HCT116 (cell line): ENCODE measurements at regions not wholly inside any gene's neighbourhood (a gene's known extent, or its start where the extent isn't known, plus 50 kb on each side); places are given as distances from the start of the nearest gene placed in this dataset.

Experiments used
- ATAC-seq: fragments of 200-7000 bp; cut with Tn5 transposase; 2 replicates; pipeline ENCODE4 v1.9.1; 2020; ENCODE audit warnings: mild to moderate bottlenecking, moderate library complexity
- BruUV-seq: library from RNA; stranded (reverse); fragments of 400-500 nt; replicated peaks from 2 replicates; lab custom pipeline; 2021; lab: Mats Ljungman, UMichigan
- CTCF ChIA-PET: fragments of 300-600 bp; sonication (Branson Sonifier 250); formaldehyde crosslinking; loops from one replicate; lab custom pipeline; 2021; ENCODE audit warnings: antibody characterized with exemption; lab: Charles Lee
- POLR2A ChIA-PET: fragments of 300-600, 350-600 bp; sonication (Branson Sonifier 250); formaldehyde crosslinking; loops from one replicate; lab custom pipeline; 2021; ENCODE audit warnings: antibody characterized with exemption; lab: Charles Lee
- RAD21 ChIA-PET, 2 experiments: fragments of 300-600 bp; sonication (Branson Sonifier 250); formaldehyde crosslinking; loops; one replicate each; lab custom pipeline; 2023; ENCODE audit warnings: low total read pairs in 2 of 2; ENCODE audit not compliant: uncharacterized antibody in 2 of 2, unreplicated experiment in 2 of 2, low non-redundant PET in 1 of 2; lab: Charles Lee
- DNase-seq: peaks from one replicate; pipeline ENCODE4 v3.0.0-alpha.2; 2010; ENCODE audit warnings: low read depth, low spot score
- H2AFZ ChIP-seq: fragments of 200-600 bp; shearing (Covaris generic), sonication (generic); 2 replicates; pipeline ENCODE4 v1.6.1; 2017; ENCODE audit warnings: low read depth, mixed run types, mixed read lengths, antibody characterized with exemption, low read length; ENCODE audit not compliant: poor library complexity, severe bottlenecking
- H3K27ac ChIP-seq: 2 replicates; pipeline ENCODE4 v1.5.1; 2012; ENCODE audit warnings: low read depth, low read length
- H3K27me3 ChIP-seq: fragments of 200-600 bp; sonication (generic); 2 replicates; pipeline ENCODE4 v1.6.1; 2016; ENCODE audit warnings: mixed run types, low read length, mixed read lengths; ENCODE audit not compliant: insufficient read depth
- H3K36me3 ChIP-seq, 2 experiments: fragments of 200-500 bp in 1 of 2; fragments of 200-600 bp in 1 of 2; sonication (Bioruptor generic) in 1 of 2; sonication (generic) in 1 of 2; 2 replicates each; pipeline versions ENCODE4 v1.5.1 to v1.6.1; 2014 to 2016; ENCODE audit warnings: low read length in 2 of 2, inconsistent platforms in 1 of 2, mixed read lengths in 1 of 2, mixed run types in 1 of 2; ENCODE audit not compliant: insufficient read depth in 2 of 2, control insufficient read depth in 1 of 2
- H3K4me1 ChIP-seq, 2 experiments: fragments of 200-600 bp in 1 of 2; sonication (generic) in 1 of 2; 2 replicates each; pipeline versions ENCODE4 v1.5.1 to v1.6.1; 2012 to 2017; ENCODE audit warnings: low read length in 2 of 2, inconsistent platforms in 1 of 2, mild to moderate bottlenecking in 1 of 2, mixed read lengths in 1 of 2, mixed run types in 1 of 2, moderate library complexity in 1 of 2; ENCODE audit not compliant: insufficient read depth in 2 of 2, control insufficient read depth in 1 of 2
- H3K4me2 ChIP-seq: fragments of 200-600 bp; sonication (generic); 2 replicates; pipeline ENCODE4 v1.6.1; 2017; ENCODE audit warnings: mixed run types, low read length, mixed read lengths
- H3K4me3 ChIP-seq, 2 experiments: fragments of 200-600 bp in 1 of 2; sonication (generic) in 1 of 2; replicated peaks in 1 of 2; 2 replicates each; pipeline ENCODE4 v1.5.1; 2011 to 2016; ENCODE audit warnings: low read length in 2 of 2, control low read depth in 1 of 2, low read depth in 1 of 2, mild to moderate bottlenecking in 1 of 2, mixed read lengths in 1 of 2, mixed run types in 1 of 2
- H3K79me2 ChIP-seq: fragments of 200-600 bp; sonication (generic); 2 replicates; pipeline ENCODE4 v1.6.1; 2017; ENCODE audit warnings: mild to moderate bottlenecking, mixed run types, low read length, moderate library complexity, mixed read lengths; ENCODE audit not compliant: insufficient read depth
- H3K9ac ChIP-seq: fragments of 200-600 bp; sonication (generic); 2 replicates; pipeline ENCODE4 v1.6.1; 2016; ENCODE audit warnings: low read length, mixed read lengths
- H3K9me2 ChIP-seq: fragments of 200-600 bp; sonication (generic), shearing (Covaris generic); 2 replicates; pipeline ENCODE4 v1.6.1; 2017; ENCODE audit warnings: mixed run types, mild to moderate bottlenecking, moderate library complexity; ENCODE audit not compliant: insufficient read depth
- H3K9me3 ChIP-seq, 2 experiments: fragments of 200-500 bp in 1 of 2; fragments of 200-600 bp in 1 of 2; sonication (Bioruptor generic) in 1 of 2; sonication (generic) in 1 of 2; 2 replicates each; pipeline ENCODE4 v1.6.1; 2014 to 2017; ENCODE audit warnings: low read length in 2 of 2, mixed read lengths in 2 of 2, inconsistent platforms in 1 of 2, low read depth in 1 of 2, mild to moderate bottlenecking in 1 of 2, mixed run types in 1 of 2, moderate library complexity in 1 of 2; ENCODE audit not compliant: control insufficient read depth in 1 of 2, insufficient read depth in 1 of 2
- H4K20me1 ChIP-seq: fragments of 200-600 bp; sonication (generic), shearing (Covaris generic); 2 replicates; pipeline ENCODE4 v1.6.1; 2017; ENCODE audit warnings: mixed run types, mild to moderate bottlenecking, moderate library complexity; ENCODE audit not compliant: insufficient read depth
- ATF3 ChIP-seq: IDR thresholded peaks from 2 replicates; pipeline ENCODE4 v1.6.1; 2012
- CBX3 ChIP-seq: IDR thresholded peaks from 2 replicates; pipeline ENCODE4 v1.6.1; 2012; ENCODE audit warnings: low read depth
- CEBPB ChIP-seq: IDR thresholded peaks from 2 replicates; pipeline ENCODE4 v1.6.1; 2012; ENCODE audit warnings: low read depth
- CTCF ChIP-seq, 3 experiments: fragments of 200-600 bp in 1 of 3; sonication (generic) in 1 of 3; IDR thresholded peaks in 2 of 3; conservative IDR thresholded peaks in 1 of 3; 2 replicates each; pipeline ENCODE4 v1.5.1; 2012 to 2017; ENCODE audit warnings: low read depth in 2 of 3, low read length in 2 of 3, antibody characterized with exemption in 1 of 3, borderline replicate concordance in 1 of 3, control low read depth in 1 of 3, mild to moderate bottlenecking in 1 of 3, mixed read lengths in 1 of 3, mixed run types in 1 of 3, moderate library complexity in 1 of 3; ENCODE audit not compliant: insufficient read depth in 1 of 3
- EZH2 ChIP-seq: fragments of 200-600 bp; sonication (generic); IDR thresholded peaks from 2 replicates; pipeline ENCODE4 v1.6.1; 2017; ENCODE audit warnings: antibody characterized with exemption, mixed run types
- EZH2phosphoT487 ChIP-seq: fragments of 200-600 bp; IDR thresholded peaks from 2 replicates; pipeline ENCODE4 v1.6.1; 2018; ENCODE audit warnings: antibody characterized with exemption, borderline replicate concordance
- JUND ChIP-seq: IDR thresholded peaks from 2 replicates; pipeline ENCODE4 v1.6.1; 2012
- POLR2AphosphoS5 ChIP-seq: IDR thresholded peaks from 2 replicates; pipeline ENCODE4 v1.6.1; 2011; ENCODE audit warnings: mild to moderate bottlenecking, low read depth, low read length, moderate library complexity
- RAD21 ChIP-seq: IDR thresholded peaks from 2 replicates; pipeline ENCODE4 v1.6.1; 2012; ENCODE audit warnings: low read depth, mild to moderate bottlenecking
- SP1 ChIP-seq: IDR thresholded peaks from 2 replicates; pipeline ENCODE4 v1.6.1; 2012; ENCODE audit warnings: low read depth
- SRF ChIP-seq: IDR thresholded peaks from 2 replicates; pipeline ENCODE4 v1.6.1; 2012; ENCODE audit warnings: low read depth
- ZBTB33 ChIP-seq: IDR thresholded peaks from 2 replicates; pipeline ENCODE4 v1.6.1; 2011; ENCODE audit warnings: mild to moderate bottlenecking, low read length, moderate library complexity; ENCODE audit not compliant: insufficient replicate concordance; ENCODE audit errors: extremely low read depth
- ZFX ChIP-seq: fragments of 450-650 bp; IDR thresholded peaks from 2 replicates; pipeline ENCODE4 v1.6.1; 2017
- intact Hi-C: fragments of 100-400 bp; cut with micrococcal nuclease; formaldehyde crosslinking; loops from 2 replicates; pipeline ENCODE4 v1.10.0; 2022

- Histone ChIP-seq H3K4me1 (no peaks in the 10 kb centered on the region), H3K9me3 (no peaks in the 10 kb centered on the region), H3K36me3 (no peaks in the 10 kb centered on the region), H3K27me3 (peaks cover 60% of the 10 kb centered on the region), H3K9ac (no peak overlapping the region), H3K9me2 (no peaks in the 10 kb centered on the region), H3K4me2 (no peak overlapping the region), H4K20me1 (no peaks in the 10 kb centered on the region), H3K4me3 (no peak overlapping the region), H2AFZ (no peak overlapping the region), H3K79me2 (no peaks in the 10 kb centered on the region), H3K27ac (no peak overlapping the region)
- intact Hi-C loops = no loop called here
- ChIA-PET CTCF (no interaction called here), POLR2A (no interaction called here), RAD21 (no interaction called here)
- no TSS peak for BruUV-seq
- ATAC-seq (no peak), DNase-seq (no peak)
- no peak for TF ChIP-seq SP1
- TF ChIP-seq EZH2 = no peak
- TF ChIP-seq ATF3 = no peak
- no peak for TF ChIP-seq CBX3
- TF ChIP-seq EZH2phosphoT487 = no peak
- no peak for TF ChIP-seq POLR2AphosphoS5
- TF ChIP-seq JUND = no peak
- no peak for TF ChIP-seq RAD21
- no peak for TF ChIP-seq ZFX
- TF ChIP-seq ZBTB33 = no peak
- TF ChIP-seq CTCF (IDR thresholded peaks at IDR 0.05 in 2 of 3, conservative IDR thresholded peaks at IDR 0.05 in 1 of 3; ENCODE audit: borderline replicate concordance in 1 of 3, insufficient read depth in 1 of 3, low read depth in 2 of 3, low read length in 2 of 3) = no peak
- TF ChIP-seq CEBPB = no peak
- no peak for TF ChIP-seq SRF
Observed at GRCh38 chr2:217703102-217703501, 299.7 kb downstream of the TNS1 start.
